Activated B cell treated with CpG ODN at 0.5 μM for 24 hours (primary cell): ENCODE measurements at regions not wholly inside any gene's neighbourhood (a gene's known extent, or its start where the extent isn't known, plus 50 kb on each side); places are given as distances from the start of the nearest gene placed in this dataset.
"Not testable (repeated sequence)": the region's sequence is repeated elsewhere in the genome, so short reads cannot be mapped to it uniquely, and the experiment has no call there.

Experiments
- ATAC-seq: fragments of 200-7000 bp; cut with Tn5 transposase; one replicate; pipeline ENCODE4 v1.10.0; 2021; ENCODE audit warnings: low read depth, mild to moderate bottlenecking, moderate library complexity
- CTCF ChIA-PET: fragments of 350-600 bp; sonication (Branson Sonifier 250); formaldehyde crosslinking; loops from one replicate; lab custom pipeline; 2021; ENCODE audit warnings: antibody characterized with exemption; lab: Charles Lee
- POLR2A ChIA-PET: fragments of 350-600 bp; sonication (Branson Sonifier 250); formaldehyde crosslinking; loops from one replicate; lab custom pipeline; 2021; ENCODE audit warnings: antibody characterized with exemption; lab: Charles Lee
- DNase-seq: peaks from one replicate; pipeline ENCODE4 v3.0.0; 2022
- H3K27ac Mint-ChIP-seq: one replicate; pipeline ENCODE4 v1.8.0; 2020; ENCODE audit warnings: mixed read lengths
- H3K27me3 Mint-ChIP-seq: one replicate; pipeline ENCODE4 v1.8.0; 2021; ENCODE audit warnings: mixed read lengths
- H3K36me3 Mint-ChIP-seq: one replicate; pipeline ENCODE4 v1.8.0; 2021; ENCODE audit warnings: low read depth, mixed read lengths
- H3K4me1 Mint-ChIP-seq: one replicate; pipeline ENCODE4 v1.8.0; 2021; ENCODE audit warnings: mixed read lengths
- H3K4me3 Mint-ChIP-seq: one replicate; pipeline ENCODE4 v1.8.0; 2020; ENCODE audit warnings: mild to moderate bottlenecking, mixed read lengths
- H3K9me3 Mint-ChIP-seq: one replicate; pipeline ENCODE4 v1.8.0; 2020; ENCODE audit warnings: mixed read lengths
- CTCF ChIP-seq: fragments of 200-600 bp; IDR thresholded peaks from one replicate; pipeline ENCODE4 v1.8.0; 2022; ENCODE audit warnings: antibody characterized with exemption, mild to moderate bottlenecking
- intact Hi-C: fragments of 100-400 bp; cut with micrococcal nuclease; formaldehyde crosslinking; loops from one replicate; pipeline ENCODE4 v1.15.1; 2024

GRCh38 chr11:7143908-7144307 is 55.1 kb downstream of the RBMXL2 start:
- H3K27ac Mint-ChIP-seq, result no peak overlapping the region
- POLR2A ChIA-PET, result no interaction called here
- intact Hi-C loops, result loop anchor here (1.0 to 5.0 kb wide), 3 partner anchors 298 to 544 kb away; no protein-coding TSS in a partner anchor
- no peak for TF ChIP-seq CTCF
- CTCF ChIA-PET, result interaction anchor here (1.3 to 2.0 kb wide), 3 partner anchors 9 to 521 kb away, joined by 3 to 5 read pairs (median 4); no protein-coding TSS in a partner anchor
- no peak for ATAC-seq
- no peaks in the 10 kb centered on the region for H3K4me1 Mint-ChIP-seq
- peaks cover 15% of the 10 kb centered on the region for H3K9me3 Mint-ChIP-seq
- no peaks in the 10 kb centered on the region for H3K36me3 Mint-ChIP-seq
- DNase-seq, result no peak
- peaks cover 12% of the 10 kb centered on the region for H3K27me3 Mint-ChIP-seq
- no peak overlapping the region for H3K4me3 Mint-ChIP-seq

- ATAC-seq, intact Hi-C loops, POLR2A ChIA-PET, H3K4me3 Mint-ChIP-seq, H3K27ac Mint-ChIP-seq, CTCF ChIA-PET, H3K27me3 Mint-ChIP-seq, H3K4me1 Mint-ChIP-seq, H3K36me3 Mint-ChIP-seq, DNase-seq: not testable (repeated sequence)
- H3K9me3 Mint-ChIP-seq, result peaks cover 19% of the 10 kb centered on the region
Measured at GRCh38 chr11:7150104-7150503, 61.3 kb downstream of the RBMXL2 start.

GRCh38 chr11:7154881-7155361 is 66.1 kb downstream of the RBMXL2 start:
- peaks cover 2% of the 10 kb centered on the region for H3K9me3 Mint-ChIP-seq
- no peak for TF ChIP-seq CTCF
- no peak overlapping the region for H3K27ac Mint-ChIP-seq
- no peak overlapping the region for H3K4me3 Mint-ChIP-seq
- H3K27me3 Mint-ChIP-seq, result peaks cover 8% of the 10 kb centered on the region
- POLR2A ChIA-PET, result no interaction called here
- intact Hi-C loops, result no loop called here
- no peaks in the 10 kb centered on the region for H3K36me3 Mint-ChIP-seq
- no peaks in the 10 kb centered on the region for H3K4me1 Mint-ChIP-seq
- ATAC-seq (no peak), DNase-seq (no peak)
- CTCF ChIA-PET, result no interaction called here

- Mint-ChIP-seq H3K4me1 (no peaks in the 10 kb centered on the region), H3K4me3 (no peak overlapping the region), H3K27ac (no peak overlapping the region), H3K27me3 (peaks cover 9% of the 10 kb centered on the region), H3K9me3 (no peaks in the 10 kb centered on the region), H3K36me3 (no peaks in the 10 kb centered on the region)
- intact Hi-C loops, result no loop called here
- CTCF ChIA-PET, result no interaction called here
- TF ChIP-seq CTCF, result no peak
- DNase-seq, result no peak
- POLR2A ChIA-PET, result no interaction called here
- no peak for ATAC-seq
Measured at GRCh38 chr11:7160814-7161489, 72.2 kb downstream of the RBMXL2 start.

DNA sequence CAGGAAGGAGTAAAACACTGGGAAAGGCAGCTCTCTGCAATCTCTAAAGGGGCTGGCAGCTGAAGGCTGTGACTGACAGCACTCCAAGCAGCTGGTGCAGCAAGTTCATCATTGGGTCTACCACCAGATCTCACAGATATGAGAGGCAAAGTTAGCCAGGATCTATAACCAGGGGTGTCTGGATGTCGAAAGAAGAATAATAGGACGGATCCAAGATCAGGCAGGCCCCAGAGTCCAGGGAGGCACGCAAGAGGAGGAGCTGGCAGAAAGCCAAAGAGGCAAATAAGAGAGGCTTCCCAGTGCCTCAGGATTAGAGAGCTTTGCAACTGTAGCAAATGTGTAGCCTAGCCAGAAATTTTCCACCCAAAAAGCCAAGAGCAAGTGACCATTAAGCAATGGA is 77.1 kb downstream of the RBMXL2 start:
- intact Hi-C loops, result no loop called here
- ChIA-PET POLR2A (no interaction called here), CTCF (no interaction called here)
- H3K4me1 Mint-ChIP-seq, result no peaks in the 10 kb centered on the region
- H3K4me3 Mint-ChIP-seq, result no peak overlapping the region
- no peaks in the 10 kb centered on the region for H3K9me3 Mint-ChIP-seq
- H3K27ac Mint-ChIP-seq, result no peak overlapping the region
- no peaks in the 10 kb centered on the region for H3K36me3 Mint-ChIP-seq
- no peak for TF ChIP-seq CTCF
- peaks cover 6% of the 10 kb centered on the region for H3K27me3 Mint-ChIP-seq
- ATAC-seq (no peak), DNase-seq (no peak)
